EH (cell line): ENCODE measurements at regions not wholly inside any gene's neighbourhood (a gene's known extent, or its start where the extent isn't known, plus 50 kb on each side); places are given as distances from the start of the nearest gene placed in this dataset.

Experiments used
- DNase-seq: peaks from one replicate; pipeline ENCODE4 v3.0.0-alpha.2; 2015; ENCODE audit warnings: low read depth

DNA sequence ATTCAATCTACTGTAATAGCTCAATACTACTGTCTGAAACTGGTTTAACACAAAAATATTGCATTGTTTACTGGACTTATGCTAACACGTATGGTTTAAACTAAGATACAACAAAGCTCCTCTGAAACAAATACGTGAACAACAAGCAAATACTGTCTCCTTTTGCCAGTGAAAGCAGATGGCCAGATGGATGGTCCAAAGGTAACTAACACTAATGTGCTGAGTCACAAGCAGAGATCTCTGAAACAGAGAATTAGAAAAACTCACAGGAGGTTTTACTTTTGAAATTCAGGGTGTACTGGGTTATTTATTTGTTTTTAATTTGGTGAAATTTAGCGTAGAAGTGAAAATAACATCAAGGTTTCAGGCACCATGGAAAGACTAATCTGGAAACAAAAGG is 124.3 kb upstream of the SOX4 start:
- no peak for DNase-seq

DNA sequence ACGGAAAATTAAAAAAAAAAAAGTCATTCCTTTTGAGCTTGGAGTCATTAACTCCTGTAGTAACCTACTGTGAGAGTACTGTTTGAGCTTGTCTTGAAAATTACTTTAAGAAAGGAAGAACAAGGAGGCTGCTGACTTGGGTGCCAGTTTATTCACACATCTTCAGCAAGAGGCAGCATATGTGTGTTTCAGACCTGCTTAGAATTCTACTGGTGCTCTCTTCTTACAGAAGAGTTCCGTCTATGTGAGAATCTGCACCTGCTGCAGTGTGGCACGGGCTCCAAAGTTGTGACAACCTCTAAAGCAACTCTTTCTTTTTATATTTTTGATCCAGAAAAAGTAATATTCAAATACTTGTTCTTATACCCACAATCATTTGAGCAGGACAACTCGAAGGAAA is 117.4 kb upstream of the SOX4 start:
- no peak for DNase-seq

DNA sequence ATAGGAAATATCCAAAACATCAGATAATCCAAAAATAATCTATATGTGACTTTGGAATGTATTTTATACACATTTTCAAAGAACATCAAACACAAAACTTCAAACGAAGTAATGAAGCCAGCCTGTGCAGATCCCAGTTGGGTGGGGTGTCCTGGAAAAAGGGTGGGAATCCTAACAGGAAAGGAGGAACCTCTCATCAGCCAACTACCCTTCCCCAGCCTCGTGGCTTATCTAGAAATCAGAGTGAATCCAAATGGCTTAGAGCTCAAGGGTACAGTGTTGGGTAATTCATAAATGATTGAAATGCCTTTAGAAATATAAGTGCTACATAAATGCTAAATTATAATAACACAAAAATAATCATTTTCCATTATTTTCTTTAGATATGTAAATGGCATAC is 115.1 kb upstream of the SOX4 start:
- no peak for DNase-seq

DNA sequence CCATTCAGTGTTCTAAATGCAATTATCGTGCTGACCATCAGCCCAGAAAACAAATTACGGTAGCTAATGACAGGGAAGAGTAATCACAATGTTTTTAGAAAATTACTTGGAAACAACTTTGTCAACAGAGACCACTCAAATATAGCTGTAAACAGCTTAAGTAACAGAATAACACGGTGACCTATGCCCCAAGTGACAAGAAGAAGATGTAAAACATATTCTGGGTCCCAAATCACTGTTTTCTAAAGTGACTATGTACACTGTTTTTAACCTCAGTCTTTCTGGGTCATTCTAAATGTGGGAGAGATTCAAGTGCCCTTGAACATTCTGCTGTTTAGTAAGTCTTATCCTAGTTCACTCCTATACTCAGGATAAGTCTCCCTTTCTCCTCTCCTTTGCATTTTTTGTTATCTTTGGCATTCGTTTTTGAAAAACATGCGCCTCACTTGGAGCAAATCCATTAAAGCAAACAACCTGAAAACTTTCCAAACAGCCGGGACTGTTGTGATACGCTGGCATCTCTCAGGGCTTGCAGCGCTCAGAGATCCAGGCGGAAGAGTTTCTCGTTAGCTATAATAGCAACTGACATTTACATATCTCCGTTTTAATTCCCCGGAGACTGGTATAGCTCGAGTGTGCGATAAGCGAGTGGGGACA is 114.5 kb upstream of the SOX4 start:
- DNase-seq = peak; percentile 13

DNA sequence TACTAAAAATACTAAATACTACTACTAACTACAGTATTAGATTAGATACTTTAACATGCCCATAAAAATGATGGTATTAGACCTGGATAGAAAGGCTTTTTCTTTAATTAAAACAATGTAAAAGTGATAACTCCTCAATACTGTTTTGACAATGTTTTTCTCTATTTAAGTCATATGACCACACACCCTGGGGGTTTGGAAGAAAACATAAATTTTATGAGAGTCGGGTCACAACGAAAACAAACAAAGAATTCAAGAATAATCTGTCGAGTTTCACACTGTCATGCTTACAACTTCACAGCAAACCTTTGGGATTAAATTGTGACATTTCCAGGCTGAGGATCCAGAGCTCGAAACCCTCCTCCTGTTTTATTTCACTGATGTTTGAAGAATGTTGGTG is 107.4 kb upstream of the SOX4 start:
- no peak for DNase-seq

DNA sequence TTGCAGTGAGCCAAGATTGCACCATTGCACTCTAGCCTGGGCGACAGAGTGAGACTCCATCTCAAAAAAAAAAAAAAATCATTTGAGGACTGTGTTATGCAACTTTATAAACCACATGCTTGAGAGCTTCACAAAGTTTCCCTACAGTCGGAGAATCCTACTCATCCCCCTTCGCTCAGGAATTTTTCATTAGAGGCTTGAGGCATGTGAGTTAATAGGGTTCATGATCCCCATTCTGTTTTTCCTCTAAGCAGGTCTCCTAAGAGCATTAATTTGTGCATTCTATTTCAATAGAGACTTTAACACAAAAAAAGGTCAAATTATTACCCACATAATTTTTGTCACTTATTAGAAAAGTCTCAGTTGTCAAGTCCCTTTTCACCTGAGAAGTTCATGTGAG is 103.7 kb upstream of the SOX4 start:
- DNase-seq = no peak

DNA sequence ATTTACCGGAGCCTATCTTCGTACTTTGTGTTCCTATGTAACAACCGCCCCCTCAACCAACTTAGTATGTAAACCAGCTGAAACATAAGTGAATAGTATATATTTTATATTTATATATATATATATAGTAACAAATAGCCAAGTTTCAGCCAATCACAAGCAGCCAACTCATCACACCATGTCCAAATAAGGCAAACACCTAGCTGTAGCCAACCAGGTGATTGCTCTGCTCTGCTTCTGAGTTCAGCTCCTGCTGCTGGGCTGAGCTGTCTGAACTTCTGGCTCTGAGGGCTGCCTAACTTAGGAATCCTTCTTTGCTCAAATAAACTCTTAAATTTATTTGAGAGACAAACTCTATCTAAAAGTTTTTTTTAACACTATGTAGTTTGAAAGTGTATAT is 101.6 kb upstream of the SOX4 start:
- no peak for DNase-seq

DNA sequence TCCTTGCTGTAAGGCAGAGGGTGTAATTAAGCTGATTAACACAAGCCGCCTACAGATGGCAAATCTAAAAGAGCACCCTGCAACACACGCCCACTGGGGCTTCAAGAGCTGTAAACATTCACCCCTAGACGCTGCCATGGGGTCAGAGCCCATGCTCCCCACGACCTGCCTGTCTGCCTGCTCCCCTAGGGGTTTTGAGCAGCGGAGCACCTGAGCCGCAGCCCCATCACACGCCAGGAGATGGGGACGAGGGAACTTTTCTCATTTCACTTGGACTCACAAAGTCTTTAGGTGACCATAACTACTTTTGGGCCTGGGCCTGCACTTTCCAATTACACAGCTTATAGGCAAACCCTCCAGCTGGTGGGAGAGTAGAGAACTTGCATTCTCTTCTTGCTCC is 99.0 kb upstream of the SOX4 start:
- DNase-seq = no peak

DNA sequence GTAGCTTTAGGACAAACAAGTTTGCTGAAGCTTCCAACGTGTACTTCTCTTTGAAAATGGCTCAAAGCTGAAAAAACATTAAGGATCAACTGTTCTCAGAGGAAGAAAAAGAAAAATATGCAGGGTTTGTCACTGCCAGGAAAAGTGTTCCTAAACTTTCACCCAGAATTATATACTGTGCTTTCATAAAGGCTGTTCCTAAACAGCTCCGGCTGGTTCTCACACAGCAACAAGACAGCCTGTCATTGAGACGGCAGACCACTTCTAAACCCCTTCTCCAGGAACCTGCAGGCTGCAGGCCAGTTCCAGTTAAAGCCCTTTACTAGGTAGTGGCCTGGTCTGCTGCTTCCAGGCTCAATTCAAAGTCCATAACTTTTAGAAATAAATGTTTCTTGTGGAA is 97.4 kb upstream of the SOX4 start:
- no peak for DNase-seq

DNA sequence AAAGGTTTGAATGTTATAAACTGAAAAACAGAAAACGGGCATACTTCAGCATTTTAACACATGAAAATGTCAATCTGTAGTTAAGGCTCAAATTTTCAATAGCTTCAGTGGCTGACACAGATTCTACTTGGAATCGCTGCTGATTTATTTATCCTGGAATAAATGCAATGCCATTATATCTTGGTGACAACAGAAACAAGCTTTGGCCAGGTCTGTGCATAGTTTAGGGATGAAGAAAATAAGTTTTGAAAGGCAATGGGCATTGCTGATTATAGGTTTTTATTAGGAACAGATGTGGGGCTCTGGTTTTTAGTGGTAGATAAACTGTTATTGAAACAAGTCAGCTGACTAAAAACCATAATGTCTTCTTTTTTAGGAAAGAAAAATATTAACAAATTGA is 96.8 kb upstream of the SOX4 start:
- DNase-seq = no peak

DNA sequence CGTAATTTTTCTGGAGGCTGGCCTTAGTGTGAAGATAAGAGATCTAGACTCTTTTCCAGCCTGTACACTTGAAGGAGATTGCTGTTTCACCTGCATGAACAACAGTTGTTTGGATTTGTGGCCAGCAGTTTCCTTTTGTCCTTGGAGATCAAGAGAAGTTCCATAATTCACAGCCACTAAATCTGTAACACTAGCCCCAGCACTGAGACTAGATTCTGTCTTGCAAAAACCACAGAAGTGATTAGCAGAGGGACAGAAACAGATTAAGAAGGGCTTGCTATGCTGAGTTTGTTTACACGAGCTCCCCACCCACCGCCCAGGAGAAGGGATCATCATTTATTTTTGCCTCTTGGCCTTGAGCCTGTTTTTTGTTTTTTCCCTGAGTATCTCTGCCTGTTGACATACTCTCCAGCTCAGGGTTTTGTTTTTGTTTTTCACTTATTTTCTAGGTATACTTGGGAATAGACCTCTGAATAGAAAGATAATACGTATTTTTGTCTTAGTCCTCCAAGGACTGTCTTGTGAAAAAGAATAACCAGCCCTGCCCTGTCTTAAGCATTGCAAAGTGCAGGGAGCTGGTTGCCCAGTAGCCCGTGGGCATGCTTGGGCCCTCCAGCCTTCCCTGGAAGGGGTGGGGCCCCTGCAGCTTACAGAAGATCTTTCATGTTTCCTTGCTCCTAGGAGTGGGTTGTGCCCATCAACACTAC is 93.1 kb upstream of the SOX4 start:
- DNase-seq = no peak

DNA sequence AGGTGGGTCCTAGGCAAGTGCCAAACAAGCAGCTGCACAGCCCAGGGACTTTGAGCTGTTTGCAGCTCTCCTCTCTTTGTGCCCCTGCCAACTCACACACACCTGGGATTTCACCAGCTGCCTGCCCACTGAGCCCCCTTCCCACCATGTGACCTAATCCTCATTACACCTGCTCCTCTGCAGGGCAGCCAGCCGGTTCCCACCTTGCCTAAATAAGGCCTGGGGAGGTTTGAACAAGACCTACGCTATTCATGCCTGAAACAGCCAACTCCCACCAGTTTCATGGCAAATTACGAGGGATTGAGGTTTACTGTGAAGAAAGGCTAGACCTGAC is 92.6 kb upstream of the SOX4 start:
- DNase-seq = no peak

DNA sequence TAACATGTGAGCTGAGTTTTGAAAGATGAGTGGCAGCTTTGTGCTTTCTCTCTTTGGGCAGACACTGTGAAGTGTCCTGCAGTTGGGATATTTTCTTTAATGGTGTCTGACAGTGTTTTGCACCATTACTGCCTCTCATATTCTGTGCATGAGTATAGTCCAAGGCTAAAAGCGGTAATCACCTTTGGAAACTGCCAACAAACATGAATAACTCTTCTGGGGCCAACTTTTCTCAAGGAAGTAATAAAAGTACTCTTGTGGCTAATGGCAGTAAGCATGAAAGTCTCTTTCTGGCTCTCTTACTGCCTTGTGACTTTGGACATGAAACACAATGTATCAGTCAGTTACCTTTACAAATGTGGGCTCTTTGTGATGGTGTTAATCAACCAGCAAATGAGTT is 91.7 kb upstream of the SOX4 start:
- no peak for DNase-seq

DNA sequence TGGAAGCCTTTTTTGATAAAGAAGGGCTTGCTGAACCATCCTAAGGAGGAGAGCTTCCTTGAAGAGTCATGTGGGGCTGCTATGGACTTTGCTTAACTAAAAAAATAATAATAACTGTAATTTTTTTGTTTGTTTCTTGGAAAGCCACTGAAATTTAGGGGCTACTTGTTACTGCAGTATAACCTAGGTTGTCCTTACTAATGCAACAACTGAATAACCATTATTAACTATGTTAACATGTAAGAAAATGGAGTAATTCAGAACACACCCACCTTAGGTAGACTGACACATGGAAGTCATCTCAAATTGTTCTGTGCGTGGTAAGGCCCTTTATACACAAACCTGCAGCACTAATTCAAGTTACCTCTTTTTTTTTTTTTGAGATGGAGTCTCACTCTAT is 90.9 kb upstream of the SOX4 start:
- no peak for DNase-seq

DNA sequence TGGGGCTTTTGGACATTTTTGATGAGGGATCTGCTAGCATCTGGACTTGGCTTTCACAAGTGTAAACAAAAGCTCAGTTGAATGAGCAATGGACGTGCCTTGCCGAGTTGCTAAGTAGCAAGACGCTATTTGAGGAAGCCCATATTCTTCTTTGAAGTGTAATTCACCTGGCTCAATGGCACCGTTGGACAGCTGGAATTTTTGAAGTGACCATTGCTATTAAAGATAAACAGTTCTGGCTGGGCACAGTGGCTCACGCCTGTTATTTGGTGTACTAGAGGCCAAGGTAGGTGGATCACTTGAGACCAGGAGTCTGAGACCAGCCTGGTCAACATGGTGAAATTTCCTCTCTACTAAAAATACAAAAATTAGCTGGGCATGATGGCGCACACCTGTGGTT is 88.8 kb upstream of the SOX4 start:
- no peak for DNase-seq

DNA sequence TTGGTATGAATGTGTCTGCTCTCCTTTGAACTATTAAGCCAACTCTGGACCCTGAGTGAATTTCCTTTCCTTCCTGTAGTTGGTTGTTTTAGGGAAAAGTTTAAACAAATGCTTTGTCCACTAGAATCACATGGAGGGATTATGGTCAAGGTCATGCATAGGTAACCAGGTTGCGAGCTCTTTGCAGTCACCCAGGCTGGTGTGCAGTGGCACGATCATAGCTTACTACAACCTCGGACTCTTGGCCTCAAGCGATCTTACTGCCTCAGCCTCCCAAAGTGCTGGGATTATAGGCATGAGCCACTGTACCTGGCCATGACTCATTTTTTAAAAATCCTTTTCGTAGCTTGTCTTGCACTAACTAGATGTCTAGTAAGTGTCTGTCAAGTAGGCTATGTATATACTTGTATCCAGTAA is 88.0 kb upstream of the SOX4 start:
- no peak for DNase-seq

DNA sequence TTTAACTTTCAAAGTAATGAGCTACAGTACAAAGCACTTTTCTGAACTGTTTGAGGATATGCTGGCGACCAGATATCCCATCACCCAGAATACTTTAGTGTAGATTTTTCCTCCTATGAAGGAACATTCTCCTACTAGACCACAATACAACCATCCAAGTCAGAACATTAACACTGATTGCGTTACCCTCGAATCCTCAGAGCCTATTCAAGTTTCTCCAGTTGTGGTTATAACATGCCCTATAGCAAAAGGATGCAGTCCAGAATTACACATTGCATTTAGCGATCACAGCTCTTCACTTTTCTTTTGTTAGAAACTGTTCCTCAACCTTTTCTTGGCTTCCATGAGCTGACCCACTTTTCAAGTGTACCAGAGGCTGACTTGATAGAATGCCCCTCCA is 87.4 kb upstream of the SOX4 start:
- DNase-seq = no peak

DNA sequence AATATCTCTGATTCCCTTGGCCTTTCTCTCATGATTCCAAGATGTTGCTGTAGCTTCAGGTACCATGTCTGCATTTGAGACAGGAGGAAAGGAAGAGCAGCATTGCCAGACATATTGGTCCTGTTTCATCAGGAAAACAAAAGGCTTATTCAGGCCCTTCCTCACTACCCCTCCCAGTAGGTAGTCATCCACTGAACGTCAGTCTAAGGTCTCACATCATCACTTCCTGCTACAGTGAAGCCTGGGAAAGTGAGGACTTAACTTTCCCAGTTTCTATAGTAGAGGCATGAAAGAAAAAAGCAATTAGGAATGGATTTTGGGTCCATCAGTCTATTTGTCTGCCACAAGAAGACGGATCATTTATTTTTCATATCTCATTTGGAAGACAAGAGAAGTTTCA is 85.7 kb upstream of the SOX4 start:
- no peak for DNase-seq

DNA sequence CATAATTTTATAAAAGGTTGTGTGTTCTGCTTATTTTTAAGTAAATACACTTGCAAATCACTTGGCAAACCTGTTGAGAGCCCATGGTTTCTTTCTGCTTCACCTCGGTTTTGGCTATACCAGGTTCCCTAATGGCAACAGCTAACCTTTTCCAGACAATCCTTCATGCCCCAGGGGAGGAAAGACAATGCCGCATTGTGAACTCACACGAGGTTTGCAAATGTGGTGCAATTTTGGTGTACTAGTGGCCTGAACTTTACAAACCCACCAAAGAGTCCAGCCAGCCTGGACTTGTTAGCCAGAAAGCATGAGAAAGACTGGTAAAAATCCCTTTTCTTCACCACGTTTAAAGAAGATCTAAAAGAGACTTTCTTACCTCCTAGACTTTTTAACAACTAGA is 84.8 kb upstream of the SOX4 start:
- no peak for DNase-seq

DNA sequence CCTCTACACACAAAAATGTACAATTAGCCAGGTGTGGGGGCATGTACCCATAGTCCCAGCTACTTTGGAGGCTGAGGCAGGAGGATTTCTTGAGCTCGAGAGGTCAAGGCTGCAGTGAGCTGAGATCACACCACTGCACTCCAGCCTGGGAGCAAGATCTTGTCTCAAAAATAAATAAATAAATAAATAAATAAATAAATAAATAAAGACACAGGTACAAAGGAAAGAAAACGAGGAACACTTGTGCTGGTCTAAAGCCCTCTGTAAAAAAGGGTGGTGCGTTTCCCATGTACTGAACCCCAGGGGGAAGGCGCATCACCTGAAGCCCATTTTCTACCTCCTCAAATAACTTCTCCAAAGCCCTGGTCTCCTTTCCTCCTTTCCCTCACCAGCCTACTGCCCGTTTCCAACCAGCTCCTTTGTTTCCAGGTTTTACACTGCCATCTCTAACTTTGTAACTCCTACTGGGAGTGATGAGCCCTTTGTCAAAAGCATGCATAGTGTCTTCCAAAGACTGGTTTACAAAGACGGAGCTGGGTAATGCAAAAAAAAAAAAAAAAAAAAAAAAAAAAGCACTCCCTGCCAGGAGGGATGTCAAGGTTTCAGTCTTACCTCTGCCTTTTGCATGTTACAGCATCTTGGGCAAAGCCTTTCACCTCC is 81.5 kb upstream of the SOX4 start:
- DNase-seq = no peak

DNA sequence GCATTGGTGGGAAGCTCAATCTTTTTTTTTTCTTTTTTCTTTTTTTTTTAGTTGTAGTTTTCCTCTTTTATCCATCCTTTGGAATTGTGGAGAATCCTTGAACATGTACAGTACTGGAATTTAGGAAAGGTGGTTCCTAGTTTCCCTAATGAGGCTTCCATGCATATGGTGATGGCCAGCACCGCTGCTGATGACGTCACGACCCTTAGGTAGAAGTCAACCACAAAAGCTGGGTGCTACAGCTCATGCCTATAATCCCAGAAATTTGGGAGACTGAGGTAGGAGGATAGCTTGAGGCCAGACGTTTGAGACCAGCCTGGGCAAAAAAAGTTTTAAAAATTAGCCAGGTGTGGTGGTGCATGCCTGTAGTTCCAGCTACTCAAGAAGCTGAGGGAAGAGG is 79.3 kb upstream of the SOX4 start:
- DNase-seq = no peak

DNA sequence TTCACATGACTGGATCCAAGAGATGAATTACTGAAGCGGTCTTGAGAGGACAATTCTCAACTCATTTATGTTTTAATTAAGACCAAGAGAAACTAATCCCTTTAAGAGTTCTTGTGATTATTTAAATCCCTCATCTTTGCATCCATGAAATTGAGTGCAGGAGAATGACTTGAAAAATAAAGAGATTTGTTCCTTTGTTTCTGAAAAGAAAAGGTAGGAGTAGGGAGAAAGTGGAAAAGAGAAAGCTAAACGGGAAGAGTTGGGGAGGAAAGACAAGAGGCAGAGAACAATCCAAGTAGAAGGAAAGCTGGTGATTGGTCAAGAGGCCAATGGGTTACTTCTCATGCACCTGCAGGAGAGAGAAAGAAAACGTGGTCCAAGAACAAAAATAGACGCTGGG is 75.2 kb upstream of the SOX4 start:
- no peak for DNase-seq

DNA sequence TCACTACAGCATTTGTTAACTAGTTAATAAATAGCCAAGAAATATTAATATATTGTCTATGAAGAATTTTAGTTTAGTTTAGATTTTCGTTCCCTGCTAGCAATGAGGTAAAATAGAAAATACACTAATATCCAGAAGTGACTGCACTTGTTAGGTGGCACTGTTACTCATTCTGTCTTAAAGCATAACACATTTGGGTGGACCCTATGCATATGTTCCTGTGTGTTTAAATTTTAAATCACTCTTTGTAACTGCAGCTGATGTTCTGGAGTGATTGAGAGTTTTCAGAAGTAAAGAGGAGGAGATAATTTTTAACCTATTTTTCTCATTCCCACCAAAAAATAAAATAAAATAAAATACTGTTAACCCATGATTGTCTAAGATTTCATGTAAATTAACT is 73.9 kb upstream of the SOX4 start:
- no peak for DNase-seq

DNA sequence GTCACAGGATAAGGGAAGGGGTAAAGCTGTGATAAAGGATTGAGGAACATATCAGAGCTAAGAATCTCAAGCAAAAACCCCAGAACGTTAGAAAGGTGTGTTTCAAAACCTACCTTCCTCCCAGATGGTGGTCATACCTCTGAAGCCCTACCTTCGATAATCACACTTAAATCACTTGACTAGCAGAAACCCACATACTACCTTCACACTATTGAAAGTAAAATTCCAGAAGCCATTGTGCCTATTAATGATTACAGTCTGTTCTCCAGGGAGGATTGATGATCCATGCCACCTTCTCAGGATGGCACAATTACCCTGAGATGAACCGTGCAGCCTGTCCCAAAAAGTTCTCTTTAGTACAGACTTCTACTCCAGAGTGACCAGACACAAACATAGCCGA is 72.3 kb upstream of the SOX4 start:
- DNase-seq = no peak
